A549 (cell line): ENCODE measurements at regions not wholly inside any gene's neighbourhood (a gene's known extent, or its start where the extent isn't known, plus 50 kb on each side); places are given as distances from the start of the nearest gene placed in this dataset.

Experiments
- CTCF ChIP-seq: fragments of >200 bp; sonication (Bioruptor Twin); formaldehyde crosslinking; IDR thresholded peaks from 3 replicates; pipeline ENCODE4 v1.5.1; 2016
- EP300 ChIP-seq, 2 experiments: fragments of >200 bp; sonication (Bioruptor Twin); formaldehyde crosslinking; IDR thresholded peaks; 2 replicates in 1 of 2; 3 replicates in 1 of 2; pipeline ENCODE4 v1.6.1; 2016 to 2017
- GATA3 ChIP-seq: IDR thresholded peaks from 2 replicates; pipeline ENCODE4 v1.6.1; 2012; ENCODE audit warnings: borderline replicate concordance
- HOXA7 ChIP-seq: fragments of 250-450 bp; sonication (Bioruptor Pico); IDR thresholded peaks from 2 replicates; pipeline ENCODE4 v1.5.0; 2020; ENCODE audit warnings: mild to moderate bottlenecking, moderate library complexity
- JUN ChIP-seq, 2 experiments: fragments of >200 bp; sonication (Bioruptor Twin); formaldehyde crosslinking; IDR thresholded peaks; 2 replicates in 1 of 2; 3 replicates in 1 of 2; pipeline ENCODE4 v1.6.1; 2016 to 2017
- MAX ChIP-seq: IDR thresholded peaks from 2 replicates; pipeline ENCODE4 v1.6.1; 2012
- PHF8 ChIP-seq: fragments of 200-600 bp; sonication (generic); IDR thresholded peaks from 2 replicates; pipeline ENCODE4 v1.6.1; 2016; ENCODE audit warnings: low read depth, mild to moderate bottlenecking, antibody characterized with exemption, moderate library complexity, borderline replicate concordance
- POLR2A ChIP-seq: IDR thresholded peaks from 2 replicates; pipeline ENCODE4 v1.6.1; 2012; ENCODE audit warnings: mild to moderate bottlenecking, low read length
- SREBF2 ChIP-seq: fragments of 450-650 bp; IDR thresholded peaks from 2 replicates; pipeline ENCODE4 v1.6.1; 2014; ENCODE audit warnings: mild to moderate bottlenecking, moderate library complexity

GRCh38 chr6:96742702-96743101 lies 94.6 kb downstream of the GPR63 start:
- TF ChIP-seq EP300 (IDR thresholded peaks at IDR 0.05) (no peak), CTCF (no peak), SREBF2 (no peak), JUN (IDR thresholded peaks at IDR 0.05) (no peak), POLR2A (no peak), HOXA7 (no peak), PHF8 (no peak), MAX (no peak), GATA3 (no peak)
